Middle frontal gyrus (tissue), 1 donor: ENCODE measurements at regions not wholly inside any gene's neighbourhood (a gene's known extent, or its start where the extent isn't known, plus 50 kb on each side); places are given as distances from the start of the nearest gene placed in this dataset.
A peak's percentile ranks its signal among the peaks of the same experiment; 100 is the strongest.

Source experiments
- DNase-seq: peaks from one replicate; pipeline ENCODE4 v3.0.0-alpha.2; 2015; ENCODE audit warnings: low spot score; ENCODE audit errors: extremely low spot score

DNA sequence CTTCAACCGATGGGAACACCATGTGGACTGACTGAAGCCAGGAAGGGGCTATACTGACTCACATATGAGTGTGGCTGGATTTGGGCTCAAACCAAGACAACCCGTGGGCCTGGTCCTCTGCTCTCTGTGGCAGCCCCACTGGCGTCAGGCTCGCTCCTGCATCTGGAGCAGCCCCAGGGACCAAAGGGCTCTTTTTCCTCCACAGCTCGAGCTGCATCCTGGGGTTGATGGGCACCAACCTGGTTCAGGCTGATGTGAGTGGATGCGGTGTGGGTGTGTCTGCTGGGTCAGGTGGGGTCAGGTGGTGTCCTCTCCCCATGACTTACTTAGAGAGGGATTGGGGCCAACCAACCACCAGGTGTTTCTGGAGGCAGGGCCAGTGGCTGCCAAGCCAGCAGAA is 303.0 kb upstream of the AJAP1 start:
- no peak for DNase-seq

DNA sequence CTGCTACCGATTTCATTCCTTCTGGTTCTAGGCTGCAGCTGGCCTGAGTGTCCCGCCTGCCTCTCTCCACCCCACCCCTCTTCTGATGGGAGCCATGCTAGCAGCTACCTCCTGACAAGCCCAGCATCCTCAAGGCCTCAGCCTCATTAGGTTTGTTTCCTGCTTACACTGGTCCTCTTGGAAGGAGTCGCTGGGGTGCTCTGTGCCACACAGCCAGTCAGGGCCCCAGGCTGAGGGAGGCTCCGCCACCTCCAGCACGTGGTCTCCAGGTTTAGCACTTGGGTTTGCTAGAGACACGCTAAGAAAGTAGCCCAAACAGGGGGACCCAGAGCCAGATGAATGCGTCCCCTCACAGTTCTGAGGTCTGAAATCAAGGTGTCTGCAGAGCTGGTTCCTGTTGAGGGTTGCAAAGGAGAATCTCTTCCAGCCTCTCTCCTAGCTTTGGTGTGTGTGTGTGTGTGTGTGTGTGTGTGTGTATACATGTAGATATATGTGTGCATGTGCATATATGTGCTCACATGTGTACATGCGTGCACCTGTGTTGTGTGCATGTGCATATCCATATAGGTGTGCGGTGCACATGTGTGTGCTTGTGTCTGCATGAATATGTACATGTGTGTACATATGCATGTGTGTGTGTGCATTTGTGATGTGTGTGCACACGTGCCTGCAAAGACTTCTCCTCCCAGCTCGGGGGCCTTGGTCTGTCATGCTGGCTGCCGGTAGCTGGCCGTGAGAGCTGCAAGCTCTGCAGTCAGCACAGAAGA is 301.1 kb upstream of the AJAP1 start:
- no peak for DNase-seq

DNA sequence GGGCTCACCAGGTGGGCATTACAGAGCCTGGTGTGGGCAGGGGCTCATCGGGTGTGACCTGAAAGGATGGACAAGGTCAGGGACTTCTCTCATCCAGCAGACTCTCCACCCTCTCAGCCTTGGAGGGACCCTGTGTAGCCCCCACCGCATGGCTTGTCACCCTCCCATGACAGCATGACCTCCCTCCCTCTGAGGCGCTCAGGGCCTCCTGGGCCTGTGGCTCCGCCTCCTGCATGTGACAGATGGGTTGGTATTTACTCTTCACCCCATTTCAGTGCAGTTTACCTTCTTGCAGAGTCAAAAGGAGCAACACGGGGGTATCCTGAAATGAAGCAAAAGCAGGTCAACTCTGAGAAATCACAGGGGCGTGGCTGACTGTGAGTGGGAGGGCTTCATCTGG is 298.6 kb upstream of the AJAP1 start:
- no peak for DNase-seq

GRCh38 chr1:4362314-4363044 is 291.9 kb upstream of the AJAP1 start:
- no peak for DNase-seq

DNA sequence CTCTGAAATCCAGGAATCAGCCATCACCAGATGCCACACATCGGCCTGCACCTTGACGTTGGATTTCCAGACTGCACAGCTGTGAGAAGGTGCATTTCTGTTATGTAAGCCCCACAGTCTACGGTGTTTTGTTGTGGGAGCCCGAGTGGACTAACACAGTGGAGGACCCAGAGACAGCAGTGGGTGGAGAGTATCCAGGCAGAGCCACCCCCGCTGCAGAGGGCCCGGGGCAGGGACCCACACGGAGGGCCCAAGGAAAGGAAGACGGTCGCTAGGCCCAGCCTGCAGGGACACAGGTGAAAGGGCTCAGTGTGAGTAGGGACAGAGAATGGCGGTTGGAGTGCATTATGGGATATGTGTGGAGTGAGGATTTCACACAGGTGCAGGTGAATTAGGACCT is 288.3 kb upstream of the AJAP1 start:
- no peak for DNase-seq

DNA sequence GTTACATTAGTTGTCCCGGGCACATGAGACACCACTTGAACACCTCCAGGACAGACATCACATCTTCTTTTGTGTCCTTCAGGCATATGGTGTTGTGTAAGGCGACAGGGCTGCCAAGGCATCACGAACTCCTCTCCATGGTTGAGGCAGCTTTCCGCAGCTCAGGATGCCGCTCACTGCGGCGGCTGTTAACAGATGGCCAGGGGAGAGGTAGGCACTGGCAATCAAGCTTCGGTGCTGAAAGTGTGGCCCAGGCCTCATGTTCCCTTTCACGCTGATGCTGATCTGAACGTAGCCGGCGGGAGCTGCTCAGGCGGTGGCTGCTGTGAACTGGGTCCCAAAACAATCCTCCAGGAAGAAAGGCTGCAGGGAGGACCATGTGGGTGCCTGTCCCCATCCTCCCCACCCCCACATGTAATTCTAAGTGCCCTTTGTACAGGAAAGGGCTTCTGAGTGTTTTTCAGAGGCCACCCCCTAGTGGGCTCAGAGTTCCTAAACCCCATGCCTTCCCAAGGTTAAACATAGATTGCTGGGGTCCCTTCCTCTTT is 287.1 kb upstream of the AJAP1 start:
- no peak for DNase-seq

DNA sequence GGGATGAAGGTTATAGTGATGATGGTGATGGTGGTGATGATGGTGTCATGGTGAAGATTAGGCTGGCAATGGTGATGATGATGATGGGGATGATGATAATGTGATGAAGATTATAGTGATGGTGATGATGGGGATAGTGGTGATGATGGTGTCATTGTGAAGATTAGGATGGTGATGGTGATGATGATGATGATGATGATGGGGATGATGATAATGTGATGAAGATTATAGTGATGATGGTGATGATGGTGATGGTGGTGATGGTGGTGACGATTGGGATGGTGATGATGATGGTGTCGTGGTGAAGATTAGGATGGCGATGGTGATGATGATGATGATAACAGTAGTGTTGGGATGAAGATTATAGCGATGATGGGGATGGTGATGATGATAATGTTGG is 285.1 kb upstream of the AJAP1 start:
- no peak for DNase-seq

DNA sequence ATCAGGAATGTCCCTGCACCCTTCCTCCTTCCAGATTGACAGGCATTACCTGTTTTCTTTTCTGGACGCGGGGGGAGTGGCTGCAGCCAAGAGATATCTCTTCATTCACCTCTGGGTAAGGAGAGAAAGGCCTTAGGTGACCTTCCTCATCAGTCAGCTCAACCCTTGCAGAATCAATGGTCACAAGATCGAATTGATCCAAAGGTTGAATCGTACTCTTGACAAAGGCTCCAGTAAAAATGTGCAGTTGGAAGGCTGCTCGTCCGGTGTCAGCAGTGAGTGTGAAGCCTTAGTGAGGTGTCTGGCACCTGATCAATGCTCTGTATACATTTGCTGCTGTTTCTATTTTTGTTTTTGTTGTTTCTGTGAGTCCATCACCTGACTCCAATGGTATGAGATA is 282.6 kb upstream of the AJAP1 start:
- DNase-seq: no peak

DNA sequence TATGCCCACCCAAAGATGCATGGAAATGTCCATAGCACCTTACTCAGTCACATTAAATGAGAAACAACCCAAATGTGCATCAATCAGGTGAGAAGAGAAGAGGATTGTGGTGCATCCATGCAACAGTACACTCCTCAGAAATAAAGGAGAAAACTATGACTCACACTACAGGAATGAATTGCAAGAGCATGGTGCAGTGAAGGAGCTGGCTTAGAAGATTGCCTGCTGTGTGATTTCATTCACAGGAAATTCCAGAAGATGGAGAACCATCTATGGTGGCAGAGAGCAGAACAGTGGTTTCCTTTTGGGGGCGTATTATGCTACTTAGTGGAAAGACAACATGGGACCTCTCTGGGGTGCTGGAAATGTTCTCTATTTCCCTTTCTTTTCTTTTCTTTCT is 278.6 kb upstream of the AJAP1 start:
- DNase-seq: no peak

GRCh38 chr1:4379451-4380175 is 274.8 kb upstream of the AJAP1 start:
- no peak for DNase-seq

- no peak for DNase-seq
These were observed 273.7 kb upstream of the AJAP1 start for GRCh38 chr1:4380564-4381168.

DNA sequence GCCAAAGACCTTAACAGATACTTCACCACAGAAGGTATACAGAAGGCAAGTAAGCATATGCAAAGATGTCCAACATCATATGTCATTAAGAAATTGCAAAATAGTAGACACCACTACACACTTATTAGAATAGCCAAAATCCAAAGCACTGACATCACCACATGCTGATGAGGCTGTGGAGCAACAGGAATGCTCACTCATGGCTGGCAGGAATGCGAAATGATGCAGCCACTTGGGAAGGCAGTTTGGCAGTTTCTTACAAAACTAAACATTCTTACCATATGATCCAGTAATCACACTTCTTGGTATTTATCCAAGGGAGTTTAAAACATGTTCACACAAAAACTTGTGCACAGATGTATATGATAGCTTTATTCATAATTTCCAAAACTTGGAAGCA is 261.2 kb upstream of the AJAP1 start:
- no peak for DNase-seq

DNA sequence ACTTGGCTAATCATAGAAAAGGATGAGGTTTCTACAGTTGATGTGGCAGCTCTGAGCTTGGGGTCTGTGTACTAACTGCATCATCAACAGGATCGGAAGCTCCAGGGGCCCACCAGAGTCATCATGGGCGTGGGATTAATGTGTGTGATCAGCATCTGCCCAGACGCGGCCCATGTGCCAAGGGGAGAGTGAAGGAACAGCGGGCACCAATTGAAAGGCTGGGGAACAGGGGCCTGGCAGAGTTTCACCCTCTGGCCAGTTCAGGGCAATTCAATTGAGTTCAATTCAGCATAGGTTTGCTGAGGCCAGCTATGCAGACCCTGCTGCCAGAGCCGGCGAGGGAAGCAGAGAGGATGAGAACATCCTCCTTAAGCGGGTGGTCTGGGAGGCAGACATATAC is 260.0 kb upstream of the AJAP1 start:
- DNase-seq: no peak

- no peak for DNase-seq
These were observed 259.3 kb upstream of the AJAP1 start for GRCh38 chr1:4395158-4395557.

GRCh38 chr1:4395676-4396075 is 258.7 kb upstream of the AJAP1 start:
- DNase-seq: no peak

DNA sequence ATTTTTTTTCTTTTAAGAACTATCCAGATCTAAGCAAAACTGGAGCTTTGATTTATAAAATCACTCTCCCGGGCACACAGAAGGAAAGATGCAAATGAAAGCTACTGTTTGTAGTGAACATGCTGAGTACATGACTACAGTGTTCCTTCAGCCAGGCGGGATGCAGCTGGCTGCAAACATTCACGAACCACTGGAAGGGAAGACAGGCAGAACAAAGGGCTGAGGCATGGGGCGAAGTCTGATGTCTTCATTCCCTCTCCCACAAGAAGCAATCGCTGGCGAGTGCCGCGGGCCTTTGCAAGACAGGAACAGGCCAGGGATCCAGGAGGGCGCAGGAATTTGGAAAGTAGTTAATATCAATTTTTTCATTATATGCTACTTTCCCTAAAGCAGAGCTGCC is 257.9 kb upstream of the AJAP1 start:
- no peak for DNase-seq

DNA sequence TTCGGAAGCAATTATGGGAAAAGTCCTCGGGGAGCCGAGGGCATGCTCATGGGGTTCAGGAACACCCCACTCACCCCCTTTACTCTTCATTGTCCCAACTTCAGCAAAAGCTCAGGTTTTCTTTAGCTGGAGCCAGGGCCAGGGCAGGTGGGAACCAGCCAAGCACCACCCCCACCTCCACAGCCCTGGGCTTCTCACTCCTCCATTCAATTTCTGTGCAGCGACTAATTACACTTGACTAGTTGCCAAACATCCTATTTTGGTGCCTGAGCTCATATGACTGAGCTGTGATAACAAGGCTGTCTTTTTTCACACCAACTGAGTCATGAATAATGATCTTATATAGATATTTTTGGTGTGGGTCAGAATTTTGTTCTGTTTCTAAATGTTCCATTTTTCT is 257.2 kb upstream of the AJAP1 start:
- no peak for DNase-seq

GRCh38 chr1:4402032-4402431 is 252.4 kb upstream of the AJAP1 start:
- DNase-seq: no peak

DNA sequence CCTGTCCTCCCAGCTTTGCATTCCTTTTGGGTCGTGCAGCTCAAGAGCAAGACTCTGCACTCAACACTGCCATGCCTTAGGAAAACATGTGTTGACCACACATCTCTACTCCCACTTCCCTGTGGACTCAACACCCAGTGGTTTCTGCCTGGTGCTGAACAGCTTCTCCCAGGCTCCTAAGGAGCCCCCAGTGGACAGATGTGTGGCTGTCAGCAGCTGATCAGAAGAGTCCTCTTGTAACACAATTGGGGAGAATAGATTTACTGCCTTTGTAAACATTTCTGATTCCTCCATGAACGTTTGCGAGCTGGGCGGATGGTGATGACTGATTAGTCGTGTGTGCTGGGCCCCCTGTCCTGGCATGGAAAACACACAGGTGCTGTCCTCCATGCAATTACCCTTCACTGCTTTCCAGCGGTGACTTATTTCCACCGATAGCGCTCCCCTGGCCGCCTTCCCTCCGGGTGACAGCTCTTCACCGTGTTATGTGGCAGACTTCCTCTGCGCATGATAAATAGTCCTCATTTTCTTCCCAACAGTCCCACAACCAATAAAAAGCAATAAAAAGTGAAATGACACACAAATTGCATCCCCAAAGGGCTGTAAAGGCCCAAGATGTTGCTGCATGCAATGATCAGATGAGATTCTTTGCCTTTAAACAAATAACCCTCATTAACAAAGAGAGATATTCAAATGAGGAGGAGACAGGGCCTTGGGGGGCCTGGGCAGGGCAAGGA is 249.4 kb upstream of the AJAP1 start:
- DNase-seq: no peak

GRCh38 chr1:4407851-4408250 is 246.6 kb upstream of the AJAP1 start:
- DNase-seq: peak; percentile 14

DNA sequence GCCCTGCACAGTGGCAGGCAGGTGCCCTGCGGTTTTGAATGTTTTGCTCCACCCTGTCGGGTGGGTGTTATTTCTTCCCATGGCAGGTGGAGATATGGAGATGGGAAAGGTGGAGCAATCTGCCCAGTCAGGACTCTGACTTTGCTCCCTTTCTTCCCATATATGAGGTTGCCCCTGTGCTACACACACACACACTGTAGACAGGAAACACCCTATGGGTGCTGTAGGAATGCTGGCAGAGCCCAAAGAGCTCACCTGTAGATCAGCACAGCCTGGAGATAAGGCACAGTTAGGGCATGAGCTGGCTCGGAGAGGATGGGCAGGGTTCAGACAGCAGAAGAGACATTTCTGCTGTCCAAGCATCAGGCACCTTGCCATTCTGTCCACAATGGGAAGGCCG is 246.0 kb upstream of the AJAP1 start:
- DNase-seq: no peak
